Ureter (tissue), 1 donor: ENCODE measurements at regions not wholly inside any gene's neighbourhood (a gene's known extent, or its start where the extent isn't known, plus 50 kb on each side); places are given as distances from the start of the nearest gene placed in this dataset.

Experiments
- DNase-seq: peaks from one replicate; pipeline ENCODE4 v3.0.0-alpha.2; 2020; ENCODE audit warnings: low spot score
- donor health status: DM: yes; HTN: yes; CAD: no.

- no peak for DNase-seq
These were observed 339.8 kb downstream of the PCDH7 start for GRCh38 chr4:31059753-31060522.

GRCh38 chr4:31065086-31065485, 344.9 kb downstream of the PCDH7 start:
- DNase-seq = no peak

- no peak for DNase-seq
These were observed 348.3 kb downstream of the PCDH7 start for GRCh38 chr4:31068257-31069075.

GRCh38 chr4:31069151-31069550, 349.0 kb downstream of the PCDH7 start:
- no peak for DNase-seq

GRCh38 chr4:31071508-31072486, 351.6 kb downstream of the PCDH7 start:
- DNase-seq = no peak

- no peak for DNase-seq
These were observed 355.8 kb downstream of the PCDH7 start for GRCh38 chr4:31075969-31076368.

- DNase-seq = no peak
These were observed 358.5 kb downstream of the PCDH7 start for GRCh38 chr4:31078661-31079060.

- DNase-seq = no peak
These were observed 360.7 kb downstream of the PCDH7 start for GRCh38 chr4:31080887-31081286.

- DNase-seq = no peak
These were observed 361.2 kb downstream of the PCDH7 start for GRCh38 chr4:31081366-31081765.

- no peak for DNase-seq
These were observed 363.3 kb downstream of the PCDH7 start for GRCh38 chr4:31083456-31083855.

- DNase-seq = no peak
These were observed 364.7 kb downstream of the PCDH7 start for GRCh38 chr4:31084806-31085416.

- no peak for DNase-seq
These were observed 365.5 kb downstream of the PCDH7 start for GRCh38 chr4:31085689-31086088.

GRCh38 chr4:31086756-31087330, 366.7 kb downstream of the PCDH7 start:
- DNase-seq = no peak

- DNase-seq = no peak
These were observed 368.5 kb downstream of the PCDH7 start for GRCh38 chr4:31088600-31089230.

- DNase-seq = no peak
These were observed 369.6 kb downstream of the PCDH7 start for GRCh38 chr4:31089815-31090214.

- no peak for DNase-seq
These were observed 374.3 kb downstream of the PCDH7 start for GRCh38 chr4:31094474-31094873.

- no peak for DNase-seq
These were observed 377.8 kb downstream of the PCDH7 start for GRCh38 chr4:31097999-31098398.

- DNase-seq = no peak
These were observed 380.4 kb downstream of the PCDH7 start for GRCh38 chr4:31100536-31100935.

GRCh38 chr4:31104043-31104442, 383.9 kb downstream of the PCDH7 start:
- no peak for DNase-seq

GRCh38 chr4:31104577-31104976, 384.4 kb downstream of the PCDH7 start:
- DNase-seq = no peak

- no peak for DNase-seq
These were observed 386.2 kb downstream of the PCDH7 start for GRCh38 chr4:31106419-31106818.
